ENCODE measurements at regions not wholly inside any gene's neighbourhood (a gene's known extent, or its start where the extent isn't known, plus 50 kb on each side); places are given as distances from the start of the nearest gene placed in this dataset.

DNA sequence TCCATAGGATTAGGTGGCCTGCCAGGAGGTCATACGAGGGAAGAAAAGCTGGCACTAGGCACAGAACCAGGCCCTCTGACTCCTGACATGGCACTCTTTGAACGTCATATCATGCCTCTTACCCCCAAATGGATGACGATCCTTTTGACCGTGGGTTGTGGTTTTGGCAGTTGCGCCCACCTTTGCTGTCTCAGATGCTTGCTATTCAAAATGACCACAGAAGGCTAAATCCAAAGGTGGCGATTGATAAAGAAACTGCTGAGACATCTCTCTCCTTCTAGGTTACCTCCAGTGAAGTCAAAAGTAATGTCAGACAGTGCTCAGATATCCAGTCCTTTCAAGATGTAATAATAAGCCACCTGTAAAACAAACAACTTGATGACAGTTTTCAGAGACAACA, 385.0 kb downstream of the EFNA5 start (continued):
- TF ChIP-seq ARNTL (CRISPR knock-in tag; IDR thresholded peaks at IDR 0.05; ENCODE audit: borderline replicate concordance, low read depth) = no peak
- no peak for TF ChIP-seq ZNF565 (CRISPR knock-in tag; conservative IDR thresholded peaks at IDR 0.05; ENCODE audit: low read depth)

DNA sequence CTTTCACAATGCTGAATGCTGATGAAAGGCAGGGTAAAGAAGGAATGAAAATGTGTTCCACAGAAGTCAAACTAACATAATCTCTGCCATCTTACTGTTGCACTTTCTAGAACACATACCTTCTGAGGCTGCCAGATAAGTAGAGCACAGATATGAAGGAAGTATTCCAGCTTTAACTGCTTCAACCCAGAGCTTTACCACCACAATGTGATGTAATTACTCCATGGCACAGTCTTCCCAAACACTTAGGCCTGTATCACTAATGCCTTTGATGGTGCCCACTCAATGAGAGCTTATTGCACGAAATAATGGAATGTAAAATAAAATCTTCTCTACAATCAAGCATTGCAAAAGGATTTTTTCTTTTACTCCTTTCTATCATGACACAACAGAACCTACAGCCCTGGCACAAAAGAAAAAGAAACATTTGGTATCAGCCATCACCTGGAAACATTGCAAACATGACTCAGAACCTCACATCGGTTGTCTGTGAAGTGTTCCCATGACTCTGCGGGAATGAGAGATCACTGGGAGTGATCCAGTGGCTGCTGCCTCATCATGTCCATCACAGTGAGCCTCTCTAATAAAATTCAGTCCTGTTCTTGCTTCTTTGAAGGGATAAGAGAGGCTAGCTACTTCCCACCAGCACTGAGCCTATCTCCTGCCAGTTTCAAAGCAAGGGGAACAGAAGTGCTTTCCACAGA, 385.8 kb downstream of the EFNA5 start:
- no peak; the same call in 2 of the 3 replicates for ATAC-seq
- TF ChIP-seq BACH2 (CRISPR knock-in tag; IDR thresholded peaks at IDR 0.05; ENCODE audit: borderline replicate concordance) (no peak), ZNF8 (CRISPR knock-in tag; IDR thresholded peaks at IDR 0.05) (no peak), PPARA (CRISPR knock-in tag; IDR thresholded peaks at IDR 0.05; ENCODE audit: borderline replicate concordance) (no peak), ZNF70 (CRISPR knock-in tag; IDR thresholded peaks at IDR 0.05) (no peak), TCF4 (CRISPR knock-in tag; IDR thresholded peaks at IDR 0.05; ENCODE audit: borderline replicate concordance) (no peak), GLIS3 (CRISPR knock-in tag; IDR thresholded peaks at IDR 0.05) (no peak), ZFP3 (CRISPR knock-in tag; IDR thresholded peaks at IDR 0.05) (no peak), ESRRG (CRISPR knock-in tag; IDR thresholded peaks at IDR 0.05) (no peak), RARB (CRISPR knock-in tag; IDR thresholded peaks at IDR 0.05) (no peak)
- TF ChIP-seq, protein P1, sequence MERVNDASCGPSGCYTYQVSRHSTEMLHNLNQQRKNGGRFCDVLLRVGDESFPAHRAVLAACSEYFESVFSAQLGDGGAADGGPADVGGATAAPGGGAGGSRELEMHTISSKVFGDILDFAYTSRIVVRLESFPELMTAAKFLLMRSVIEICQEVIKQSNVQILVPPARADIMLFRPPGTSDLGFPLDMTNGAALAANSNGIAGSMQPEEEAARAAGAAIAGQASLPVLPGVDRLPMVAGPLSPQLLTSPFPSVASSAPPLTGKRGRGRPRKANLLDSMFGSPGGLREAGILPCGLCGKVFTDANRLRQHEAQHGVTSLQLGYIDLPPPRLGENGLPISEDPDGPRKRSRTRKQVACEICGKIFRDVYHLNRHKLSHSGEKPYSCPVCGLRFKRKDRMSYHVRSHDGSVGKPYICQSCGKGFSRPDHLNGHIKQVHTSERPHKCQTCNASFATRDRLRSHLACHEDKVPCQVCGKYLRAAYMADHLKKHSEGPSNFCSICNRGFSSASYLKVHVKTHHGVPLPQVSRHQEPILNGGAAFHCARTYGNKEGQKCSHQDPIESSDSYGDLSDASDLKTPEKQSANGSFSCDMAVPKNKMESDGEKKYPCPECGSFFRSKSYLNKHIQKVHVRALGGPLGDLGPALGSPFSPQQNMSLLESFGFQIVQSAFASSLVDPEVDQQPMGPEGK (CRISPR knock-in tag; IDR thresholded peaks at IDR 0.05; ENCODE audit: borderline replicate concordance) = no peak
- TF ChIP-seq, protein P2, sequence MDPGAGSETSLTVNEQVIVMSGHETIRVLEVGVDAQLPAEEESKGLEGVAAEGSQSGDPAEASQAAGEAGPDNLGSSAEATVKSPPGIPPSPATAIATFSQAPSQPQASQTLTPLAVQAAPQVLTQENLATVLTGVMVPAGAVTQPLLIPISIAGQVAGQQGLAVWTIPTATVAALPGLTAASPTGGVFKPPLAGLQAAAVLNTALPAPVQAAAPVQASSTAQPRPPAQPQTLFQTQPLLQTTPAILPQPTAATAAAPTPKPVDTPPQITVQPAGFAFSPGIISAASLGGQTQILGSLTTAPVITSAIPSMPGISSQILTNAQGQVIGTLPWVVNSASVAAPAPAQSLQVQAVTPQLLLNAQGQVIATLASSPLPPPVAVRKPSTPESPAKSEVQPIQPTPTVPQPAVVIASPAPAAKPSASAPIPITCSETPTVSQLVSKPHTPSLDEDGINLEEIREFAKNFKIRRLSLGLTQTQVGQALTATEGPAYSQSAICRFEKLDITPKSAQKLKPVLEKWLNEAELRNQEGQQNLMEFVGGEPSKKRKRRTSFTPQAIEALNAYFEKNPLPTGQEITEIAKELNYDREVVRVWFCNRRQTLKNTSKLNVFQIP (CRISPR knock-in tag; IDR thresholded peaks at IDR 0.05; ENCODE audit: borderline replicate concordance, low read depth) = no peak
- TF ChIP-seq, protein P3, sequence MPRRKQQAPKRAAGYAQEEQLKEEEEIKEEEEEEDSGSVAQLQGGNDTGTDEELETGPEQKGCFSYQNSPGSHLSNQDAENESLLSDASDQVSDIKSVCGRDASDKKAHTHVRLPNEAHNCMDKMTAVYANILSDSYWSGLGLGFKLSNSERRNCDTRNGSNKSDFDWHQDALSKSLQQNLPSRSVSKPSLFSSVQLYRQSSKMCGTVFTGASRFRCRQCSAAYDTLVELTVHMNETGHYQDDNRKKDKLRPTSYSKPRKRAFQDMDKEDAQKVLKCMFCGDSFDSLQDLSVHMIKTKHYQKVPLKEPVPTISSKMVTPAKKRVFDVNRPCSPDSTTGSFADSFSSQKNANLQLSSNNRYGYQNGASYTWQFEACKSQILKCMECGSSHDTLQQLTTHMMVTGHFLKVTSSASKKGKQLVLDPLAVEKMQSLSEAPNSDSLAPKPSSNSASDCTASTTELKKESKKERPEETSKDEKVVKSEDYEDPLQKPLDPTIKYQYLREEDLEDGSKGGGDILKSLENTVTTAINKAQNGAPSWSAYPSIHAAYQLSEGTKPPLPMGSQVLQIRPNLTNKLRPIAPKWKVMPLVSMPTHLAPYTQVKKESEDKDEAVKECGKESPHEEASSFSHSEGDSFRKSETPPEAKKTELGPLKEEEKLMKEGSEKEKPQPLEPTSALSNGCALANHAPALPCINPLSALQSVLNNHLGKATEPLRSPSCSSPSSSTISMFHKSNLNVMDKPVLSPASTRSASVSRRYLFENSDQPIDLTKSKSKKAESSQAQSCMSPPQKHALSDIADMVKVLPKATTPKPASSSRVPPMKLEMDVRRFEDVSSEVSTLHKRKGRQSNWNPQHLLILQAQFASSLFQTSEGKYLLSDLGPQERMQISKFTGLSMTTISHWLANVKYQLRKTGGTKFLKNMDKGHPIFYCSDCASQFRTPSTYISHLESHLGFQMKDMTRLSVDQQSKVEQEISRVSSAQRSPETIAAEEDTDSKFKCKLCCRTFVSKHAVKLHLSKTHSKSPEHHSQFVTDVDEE (CRISPR knock-in tag; IDR thresholded peaks at IDR 0.05) = no peak

DNA sequence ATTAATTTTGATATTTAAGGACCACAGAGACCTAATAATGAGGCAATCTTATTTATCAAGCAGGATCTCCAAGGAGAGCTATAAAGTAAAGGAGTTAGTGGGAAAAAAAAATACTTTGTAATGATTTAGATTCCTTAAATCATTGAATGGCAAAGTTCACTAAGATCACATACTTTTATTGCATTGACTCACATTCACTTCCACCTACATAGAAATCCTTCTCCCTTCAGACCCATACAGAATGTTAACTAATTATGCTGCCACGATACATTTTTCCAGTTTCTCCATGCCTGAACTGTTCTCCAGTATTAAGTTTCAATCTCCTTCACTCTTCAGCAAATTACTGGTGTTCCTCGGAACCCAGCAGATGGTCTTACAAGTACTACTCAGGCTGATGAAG, 388.7 kb downstream of the EFNA5 start:
- ATAC-seq = peak; percentile 33; the same call in 1 of the 3 replicates
- TF ChIP-seq SNAI2 (CRISPR knock-in tag; IDR thresholded peaks at IDR 0.05) (no peak), ZNF70 (CRISPR knock-in tag; IDR thresholded peaks at IDR 0.05) (no peak), CSDC2 (CRISPR knock-in tag; IDR thresholded peaks at IDR 0.05) (no peak), BACH2 (CRISPR knock-in tag; IDR thresholded peaks at IDR 0.05; ENCODE audit: borderline replicate concordance) (no peak), ZFP3 (CRISPR knock-in tag; IDR thresholded peaks at IDR 0.05) (no peak), ESRRG (CRISPR knock-in tag; IDR thresholded peaks at IDR 0.05) (no peak)
- TF ChIP-seq, protein P2 (CRISPR knock-in tag; IDR thresholded peaks at IDR 0.05; ENCODE audit: borderline replicate concordance, low read depth) = no peak
- TF ChIP-seq, protein P4, sequence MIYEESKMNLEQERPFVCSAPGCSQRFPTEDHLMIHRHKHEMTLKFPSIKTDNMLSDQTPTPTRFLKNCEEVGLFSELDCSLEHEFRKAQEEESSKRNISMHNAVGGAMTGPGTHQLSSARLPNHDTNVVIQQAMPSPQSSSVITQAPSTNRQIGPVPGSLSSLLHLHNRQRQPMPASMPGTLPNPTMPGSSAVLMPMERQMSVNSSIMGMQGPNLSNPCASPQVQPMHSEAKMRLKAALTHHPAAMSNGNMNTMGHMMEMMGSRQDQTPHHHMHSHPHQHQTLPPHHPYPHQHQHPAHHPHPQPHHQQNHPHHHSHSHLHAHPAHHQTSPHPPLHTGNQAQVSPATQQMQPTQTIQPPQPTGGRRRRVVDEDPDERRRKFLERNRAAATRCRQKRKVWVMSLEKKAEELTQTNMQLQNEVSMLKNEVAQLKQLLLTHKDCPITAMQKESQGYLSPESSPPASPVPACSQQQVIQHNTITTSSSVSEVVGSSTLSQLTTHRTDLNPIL (CRISPR knock-in tag; IDR thresholded peaks at IDR 0.05; ENCODE audit: low read depth) = no peak

DNA sequence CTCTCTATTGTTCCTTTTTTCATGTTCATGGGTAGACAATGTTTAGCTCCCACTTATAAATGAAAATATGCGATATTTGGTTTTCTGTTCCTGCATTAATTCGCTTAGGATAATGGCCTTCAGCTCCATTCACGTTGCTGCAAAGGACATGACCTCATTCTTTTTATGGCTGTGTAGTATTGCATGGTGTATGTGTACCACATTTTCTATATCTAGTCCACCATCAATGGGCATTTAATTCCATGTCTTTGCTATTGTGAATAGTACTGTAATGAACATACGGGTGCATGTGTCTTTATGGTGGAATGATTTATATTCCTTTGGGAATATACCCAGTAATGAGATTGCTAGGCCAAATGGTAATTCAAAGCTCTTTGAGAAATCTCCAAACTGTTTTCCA, 392.0 kb downstream of the EFNA5 start:
- ATAC-seq = no peak
- TF ChIP-seq, protein P5, sequence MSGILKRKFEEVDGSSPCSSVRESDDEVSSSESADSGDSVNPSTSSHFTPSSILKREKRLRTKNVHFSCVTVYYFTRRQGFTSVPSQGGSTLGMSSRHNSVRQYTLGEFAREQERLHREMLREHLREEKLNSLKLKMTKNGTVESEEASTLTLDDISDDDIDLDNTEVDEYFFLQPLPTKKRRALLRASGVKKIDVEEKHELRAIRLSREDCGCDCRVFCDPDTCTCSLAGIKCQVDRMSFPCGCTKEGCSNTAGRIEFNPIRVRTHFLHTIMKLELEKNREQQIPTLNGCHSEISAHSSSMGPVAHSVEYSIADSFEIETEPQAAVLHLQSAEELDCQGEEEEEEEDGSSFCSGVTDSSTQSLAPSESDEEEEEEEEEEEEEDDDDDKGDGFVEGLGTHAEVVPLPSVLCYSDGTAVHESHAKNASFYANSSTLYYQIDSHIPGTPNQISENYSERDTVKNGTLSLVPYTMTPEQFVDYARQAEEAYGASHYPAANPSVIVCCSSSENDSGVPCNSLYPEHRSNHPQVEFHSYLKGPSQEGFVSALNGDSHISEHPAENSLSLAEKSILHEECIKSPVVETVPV (CRISPR knock-in tag; IDR thresholded peaks at IDR 0.05) = no peak
- TF ChIP-seq, protein P4 (CRISPR knock-in tag; IDR thresholded peaks at IDR 0.05; ENCODE audit: low read depth) = no peak
- no peak for TF ChIP-seq ISL1 (CRISPR knock-in tag; IDR thresholded peaks at IDR 0.05)
- TF ChIP-seq, protein P3 (CRISPR knock-in tag; IDR thresholded peaks at IDR 0.05) = no peak
- TF ChIP-seq SNAI2 (CRISPR knock-in tag; IDR thresholded peaks at IDR 0.05) = no peak
- no peak for TF ChIP-seq BACH2 (CRISPR knock-in tag; IDR thresholded peaks at IDR 0.05; ENCODE audit: borderline replicate concordance)
- no peak for TF ChIP-seq GLIS3 (CRISPR knock-in tag; IDR thresholded peaks at IDR 0.05)
- no peak for TF ChIP-seq TCF4 (CRISPR knock-in tag; IDR thresholded peaks at IDR 0.05; ENCODE audit: borderline replicate concordance)
- no peak for TF ChIP-seq CSDC2 (CRISPR knock-in tag; IDR thresholded peaks at IDR 0.05)
